ENCODE measurements at regions not wholly inside any gene's neighbourhood (a gene's known extent, or its start where the extent isn't known, plus 50 kb on each side); places are given as distances from the start of the nearest gene placed in this dataset.

- no peak for TF ChIP-seq CTCF (IDR thresholded peaks at IDR 0.05)
- no peak for TF ChIP-seq POLR2A (IDR thresholded peaks at IDR 0.05)
These were observed 394.7 kb upstream of the KLHL29 start for GRCh38 chr2:22990246-22990645.

Data from heart left ventricle (tissue), 13 donors.